ENCODE measurements at regions not wholly inside any gene's neighbourhood (a gene's known extent, or its start where the extent isn't known, plus 50 kb on each side); places are given as distances from the start of the nearest gene placed in this dataset.

DNA sequence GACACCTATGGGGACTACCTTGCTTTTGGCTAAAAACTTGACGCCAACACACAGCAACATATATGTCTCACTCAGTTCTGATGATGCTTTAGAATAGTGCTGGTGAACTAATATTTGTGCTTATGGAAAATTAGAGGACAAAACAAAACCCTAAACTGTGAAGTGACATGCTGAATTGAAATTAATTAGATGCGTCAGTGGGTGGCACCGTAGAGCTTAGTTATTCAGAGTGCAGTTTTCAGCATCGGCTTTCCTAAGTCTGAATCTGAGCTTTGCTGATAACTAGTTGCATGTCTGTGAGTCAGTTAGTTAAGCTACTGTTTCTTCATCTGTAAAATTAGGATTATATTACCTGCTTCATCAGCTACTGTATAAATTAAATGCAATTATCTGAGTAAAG lies 245.0 kb upstream of the SORCS1 start:
- ATAC-seq = no peak
- ChIA-PET POLR2A (no interaction called here), CTCF (no interaction called here), RAD21 (ENCODE audit: low non-redundant PET in 1 of 2, low total read pairs in 2 of 2, uncharacterized antibody in 2 of 2, unreplicated experiment in 2 of 2) (no interaction called here)
- Histone ChIP-seq H3K9me3 (ENCODE audit: control insufficient read depth in 1 of 2, insufficient read depth in 1 of 2, low read depth in 1 of 2, low read length in 2 of 2) (peaks cover 29 to 43% of the 10 kb centered on the region in 2 experiments; a peak in 2 of 4 replicates), H3K9ac (ENCODE audit: low read length) (no peak overlapping the region), H3K4me3 (replicated peaks in 1 of 2; ENCODE audit: low read depth in 1 of 2, low read length in 2 of 2) (no peak overlapping the region), H3K36me3 (ENCODE audit: control insufficient read depth in 1 of 2, insufficient read depth in 2 of 2, low read length in 2 of 2) (no peaks in the 10 kb centered on the region), H3K9me2 (ENCODE audit: insufficient read depth) (no peaks in the 10 kb centered on the region), H4K20me1 (ENCODE audit: insufficient read depth) (no peaks in the 10 kb centered on the region), H3K79me2 (ENCODE audit: insufficient read depth, low read length) (no peaks in the 10 kb centered on the region), H3K27ac (ENCODE audit: low read depth, low read length) (no peak overlapping the region), H3K4me1 (ENCODE audit: control insufficient read depth in 1 of 2, insufficient read depth in 2 of 2, low read length in 2 of 2) (no peaks in the 10 kb centered on the region), H2AFZ (ENCODE audit: low read depth, low read length, poor library complexity, severe bottlenecking) (no peak overlapping the region), H3K4me2 (ENCODE audit: low read length) (no peak overlapping the region), H3K27me3 (ENCODE audit: insufficient read depth, low read length) (no peaks in the 10 kb centered on the region)
- no TSS peak for BruUV-seq (replicated peaks)
- TF ChIP-seq, protein P1, sequence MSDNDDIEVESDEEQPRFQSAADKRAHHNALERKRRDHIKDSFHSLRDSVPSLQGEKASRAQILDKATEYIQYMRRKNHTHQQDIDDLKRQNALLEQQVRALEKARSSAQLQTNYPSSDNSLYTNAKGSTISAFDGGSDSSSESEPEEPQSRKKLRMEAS (IDR thresholded peaks at IDR 0.05) = no peak
- TF ChIP-seq SIN3A (IDR thresholded peaks at IDR 0.05; ENCODE audit: low read depth) = no peak
- TF ChIP-seq, protein P2, sequence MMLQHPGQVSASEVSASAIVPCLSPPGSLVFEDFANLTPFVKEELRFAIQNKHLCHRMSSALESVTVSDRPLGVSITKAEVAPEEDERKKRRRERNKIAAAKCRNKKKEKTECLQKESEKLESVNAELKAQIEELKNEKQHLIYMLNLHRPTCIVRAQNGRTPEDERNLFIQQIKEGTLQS (IDR thresholded peaks at IDR 0.05) = no peak
- no peak for TF ChIP-seq CEBPB (IDR thresholded peaks at IDR 0.05; ENCODE audit: low read depth)
- no peak for TF ChIP-seq FOSL1 (IDR thresholded peaks at IDR 0.05; ENCODE audit: low read depth)
- TF ChIP-seq JUND (IDR thresholded peaks at IDR 0.05) = no peak
- TF ChIP-seq, protein P3, sequence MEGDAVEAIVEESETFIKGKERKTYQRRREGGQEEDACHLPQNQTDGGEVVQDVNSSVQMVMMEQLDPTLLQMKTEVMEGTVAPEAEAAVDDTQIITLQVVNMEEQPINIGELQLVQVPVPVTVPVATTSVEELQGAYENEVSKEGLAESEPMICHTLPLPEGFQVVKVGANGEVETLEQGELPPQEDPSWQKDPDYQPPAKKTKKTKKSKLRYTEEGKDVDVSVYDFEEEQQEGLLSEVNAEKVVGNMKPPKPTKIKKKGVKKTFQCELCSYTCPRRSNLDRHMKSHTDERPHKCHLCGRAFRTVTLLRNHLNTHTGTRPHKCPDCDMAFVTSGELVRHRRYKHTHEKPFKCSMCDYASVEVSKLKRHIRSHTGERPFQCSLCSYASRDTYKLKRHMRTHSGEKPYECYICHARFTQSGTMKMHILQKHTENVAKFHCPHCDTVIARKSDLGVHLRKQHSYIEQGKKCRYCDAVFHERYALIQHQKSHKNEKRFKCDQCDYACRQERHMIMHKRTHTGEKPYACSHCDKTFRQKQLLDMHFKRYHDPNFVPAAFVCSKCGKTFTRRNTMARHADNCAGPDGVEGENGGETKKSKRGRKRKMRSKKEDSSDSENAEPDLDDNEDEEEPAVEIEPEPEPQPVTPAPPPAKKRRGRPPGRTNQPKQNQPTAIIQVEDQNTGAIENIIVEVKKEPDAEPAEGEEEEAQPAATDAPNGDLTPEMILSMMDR (IDR thresholded peaks at IDR 0.05 in 2 of 3, conservative IDR thresholded peaks at IDR 0.05 in 1 of 3; ENCODE audit: borderline replicate concordance in 1 of 3, insufficient read depth in 1 of 3, low read depth in 2 of 3, low read length in 2 of 3) = peak in 2 of 3 experiments; percentile 4 to 13; a peak in 1 of 6 replicates
- DNase-seq (ENCODE audit: low read depth, low spot score) = no peak
- intact Hi-C loops (cut with micrococcal nuclease) = no loop called here

DNA sequence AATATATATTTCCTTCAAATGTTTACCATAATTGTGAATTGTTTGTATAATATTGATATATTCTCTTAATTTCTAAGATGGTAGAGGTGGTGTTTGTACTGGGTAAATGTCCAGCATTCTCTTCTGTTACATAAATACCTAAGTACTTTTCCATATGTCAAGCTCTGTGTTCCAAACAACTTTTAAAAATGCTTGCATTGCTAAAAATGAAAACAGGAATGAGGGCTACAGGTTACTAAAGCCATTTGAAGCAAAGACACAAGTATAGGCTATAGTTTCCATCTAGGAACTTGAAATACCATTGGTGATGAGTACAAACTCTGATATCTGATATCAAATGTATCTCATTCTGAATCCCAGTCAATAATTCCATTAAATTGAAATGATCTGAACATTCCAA lies 233.6 kb upstream of the SORCS1 start:
- intact Hi-C loops (cut with micrococcal nuclease) = no loop called here
- H3K4me2 ChIP-seq (ENCODE audit: low read length) = no peak overlapping the region
- H3K27ac ChIP-seq (ENCODE audit: low read depth, low read length) = no peak overlapping the region
- BruUV-seq (replicated peaks) = no TSS peak
- H3K9ac ChIP-seq (ENCODE audit: low read length) = no peak overlapping the region
- no peaks in the 10 kb centered on the region for H3K79me2 ChIP-seq (ENCODE audit: insufficient read depth, low read length)
- no peaks in the 10 kb centered on the region; a peak in 1 of 4 replicates for H3K4me1 ChIP-seq (ENCODE audit: control insufficient read depth in 1 of 2, insufficient read depth in 2 of 2, low read length in 2 of 2)
- RAD21 ChIA-PET (ENCODE audit: low non-redundant PET in 1 of 2, low total read pairs in 2 of 2, uncharacterized antibody in 2 of 2, unreplicated experiment in 2 of 2) = no interaction called here
- no peaks in the 10 kb centered on the region for H3K36me3 ChIP-seq (ENCODE audit: control insufficient read depth in 1 of 2, insufficient read depth in 2 of 2, low read length in 2 of 2)
- no peak overlapping the region for H3K4me3 ChIP-seq (replicated peaks in 1 of 2; ENCODE audit: low read depth in 1 of 2, low read length in 2 of 2)
- CTCF ChIA-PET = no interaction called here
- H3K9me2 ChIP-seq (ENCODE audit: insufficient read depth) = no peaks in the 10 kb centered on the region
- DNase-seq (ENCODE audit: low read depth, low spot score) = no peak
- no peak for ATAC-seq
- POLR2A ChIA-PET = no interaction called here
- H3K27me3 ChIP-seq (ENCODE audit: insufficient read depth, low read length) = no peaks in the 10 kb centered on the region
- H3K9me3 ChIP-seq (ENCODE audit: control insufficient read depth in 1 of 2, insufficient read depth in 1 of 2, low read depth in 1 of 2, low read length in 2 of 2) = peaks cover 42 to 51% of the 10 kb centered on the region in 2 experiments; a peak in 3 of 4 replicates
- no peaks in the 10 kb centered on the region for H4K20me1 ChIP-seq (ENCODE audit: insufficient read depth)
- no peak overlapping the region for H2AFZ ChIP-seq (ENCODE audit: low read depth, low read length, poor library complexity, severe bottlenecking)
- TF ChIP-seq SRF (IDR thresholded peaks at IDR 0.05; ENCODE audit: low read depth) (no peak), EZH2phosphoT487 (IDR thresholded peaks at IDR 0.05; ENCODE audit: borderline replicate concordance) (no peak), SP1 (IDR thresholded peaks at IDR 0.05; ENCODE audit: low read depth) (no peak), FOSL1 (IDR thresholded peaks at IDR 0.05; ENCODE audit: low read depth) (no peak), CEBPB (IDR thresholded peaks at IDR 0.05; ENCODE audit: low read depth) (no peak), SIN3A (IDR thresholded peaks at IDR 0.05; ENCODE audit: low read depth) (no peak), TCF7L2 (IDR thresholded peaks at IDR 0.05; ENCODE audit: borderline replicate concordance, extremely low read depth, insufficient read depth, insufficient read length) (no peak)
- TF ChIP-seq, protein P2 (IDR thresholded peaks at IDR 0.05) = no peak
- TF ChIP-seq, protein P4, sequence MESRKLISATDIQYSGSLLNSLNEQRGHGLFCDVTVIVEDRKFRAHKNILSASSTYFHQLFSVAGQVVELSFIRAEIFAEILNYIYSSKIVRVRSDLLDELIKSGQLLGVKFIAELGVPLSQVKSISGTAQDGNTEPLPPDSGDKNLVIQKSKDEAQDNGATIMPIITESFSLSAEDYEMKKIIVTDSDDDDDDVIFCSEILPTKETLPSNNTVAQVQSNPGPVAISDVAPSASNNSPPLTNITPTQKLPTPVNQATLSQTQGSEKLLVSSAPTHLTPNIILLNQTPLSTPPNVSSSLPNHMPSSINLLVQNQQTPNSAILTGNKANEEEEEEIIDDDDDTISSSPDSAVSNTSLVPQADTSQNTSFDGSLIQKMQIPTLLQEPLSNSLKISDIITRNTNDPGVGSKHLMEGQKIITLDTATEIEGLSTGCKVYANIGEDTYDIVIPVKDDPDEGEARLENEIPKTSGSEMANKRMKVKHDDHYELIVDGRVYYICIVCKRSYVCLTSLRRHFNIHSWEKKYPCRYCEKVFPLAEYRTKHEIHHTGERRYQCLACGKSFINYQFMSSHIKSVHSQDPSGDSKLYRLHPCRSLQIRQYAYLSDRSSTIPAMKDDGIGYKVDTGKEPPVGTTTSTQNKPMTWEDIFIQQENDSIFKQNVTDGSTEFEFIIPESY (IDR thresholded peaks at IDR 0.05; ENCODE audit: extremely low read depth, insufficient replicate concordance, low read length) = no peak
- TF ChIP-seq, protein P3 (IDR thresholded peaks at IDR 0.05 in 2 of 3, conservative IDR thresholded peaks at IDR 0.05 in 1 of 3; ENCODE audit: borderline replicate concordance in 1 of 3, insufficient read depth in 1 of 3, low read depth in 2 of 3, low read length in 2 of 3) = no peak

All from HCT116 (cell line).